AG20443 (cell line): ENCODE measurements at regions not wholly inside any gene's neighbourhood (a gene's known extent, or its start where the extent isn't known, plus 50 kb on each side); places are given as distances from the start of the nearest gene placed in this dataset.

Experiments used
- DNase-seq: peaks from one replicate; pipeline ENCODE4 v3.0.0; 2012; ENCODE audit warnings: low spot score, mixed read lengths

DNA sequence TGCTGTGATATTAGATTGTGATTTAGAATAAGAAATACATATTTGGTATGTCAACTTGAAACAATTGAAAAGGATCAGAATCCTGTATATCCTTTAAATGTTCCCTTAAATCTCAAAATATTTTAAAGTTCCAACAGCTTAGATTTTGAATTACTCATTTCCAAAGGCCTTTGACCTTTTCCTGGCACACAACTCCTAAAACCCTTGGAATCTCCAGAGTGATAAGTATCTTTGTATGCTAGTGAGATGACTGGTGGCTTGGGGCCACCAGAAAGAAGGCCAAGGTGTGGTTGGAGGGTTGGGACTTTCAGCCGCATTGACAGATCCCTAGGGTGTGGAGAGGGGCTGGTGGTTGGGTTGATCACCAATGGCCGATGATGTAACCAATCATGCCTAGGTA is 104.7 kb downstream of the YIPF5 start:
- no peak for DNase-seq

DNA sequence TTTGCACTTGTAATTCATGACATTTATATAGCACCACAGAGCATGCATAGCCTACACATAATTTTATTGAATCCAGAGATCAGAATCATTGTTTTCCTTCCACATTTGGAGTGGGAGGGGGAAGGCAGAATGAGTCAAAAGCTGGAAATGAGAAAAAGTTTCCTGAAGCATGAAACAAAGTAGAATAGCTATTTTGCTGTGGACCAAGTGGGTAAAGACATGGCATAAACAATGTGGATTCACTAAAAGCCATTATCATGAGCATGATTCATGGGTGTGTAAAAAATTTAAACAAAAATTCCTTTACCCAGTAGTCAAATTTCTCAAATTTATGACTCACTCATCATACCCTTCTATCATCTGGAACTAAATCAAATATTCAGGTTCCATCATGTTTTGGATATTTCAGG is 97.9 kb downstream of the YIPF5 start:
- DNase-seq: peak; percentile 40

DNA sequence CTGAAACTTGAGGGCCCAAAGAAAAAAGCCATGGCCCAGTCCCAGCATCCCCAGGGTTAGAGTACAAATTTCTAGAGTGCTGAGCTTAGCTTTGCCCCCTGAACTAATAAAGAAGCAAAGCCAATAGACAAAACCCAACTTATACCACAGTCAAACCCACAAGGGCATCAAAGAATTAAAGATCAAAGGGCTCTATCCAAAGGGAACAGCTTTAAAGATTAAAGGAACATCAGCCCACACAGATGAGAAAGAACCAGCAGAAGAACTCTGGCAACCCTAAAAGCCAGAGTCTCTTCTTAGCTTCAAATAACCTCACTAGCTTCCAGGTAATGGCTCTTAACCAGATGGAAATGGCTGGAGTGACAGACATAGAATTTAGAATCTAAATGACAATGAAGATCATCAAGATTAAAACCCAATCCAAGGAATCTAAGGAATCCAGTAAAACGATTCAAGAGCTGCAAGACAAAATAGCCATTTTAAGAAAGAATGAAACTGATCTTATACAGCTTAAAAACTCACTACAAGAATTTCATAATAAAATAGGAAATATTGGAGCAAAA is 93.9 kb downstream of the YIPF5 start:
- no peak for DNase-seq

DNA sequence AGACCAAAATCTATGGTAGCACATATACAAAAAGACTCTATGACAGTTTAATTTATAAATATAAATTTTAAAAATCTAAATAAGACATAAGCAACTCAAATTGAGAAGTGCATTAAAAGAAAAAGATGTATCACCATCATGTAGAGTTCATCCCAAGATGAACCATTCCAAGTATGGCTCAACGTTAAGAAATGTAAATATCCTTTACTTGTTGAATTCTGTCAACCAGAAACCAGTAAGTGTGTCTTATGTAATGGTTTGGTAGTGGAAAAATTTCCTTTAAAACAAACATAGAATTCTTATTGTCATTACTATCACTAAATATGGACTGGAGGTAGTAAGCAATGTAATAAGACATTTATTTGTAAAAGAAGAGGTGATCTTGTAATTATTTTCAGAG is 87.3 kb downstream of the YIPF5 start:
- no peak for DNase-seq

DNA sequence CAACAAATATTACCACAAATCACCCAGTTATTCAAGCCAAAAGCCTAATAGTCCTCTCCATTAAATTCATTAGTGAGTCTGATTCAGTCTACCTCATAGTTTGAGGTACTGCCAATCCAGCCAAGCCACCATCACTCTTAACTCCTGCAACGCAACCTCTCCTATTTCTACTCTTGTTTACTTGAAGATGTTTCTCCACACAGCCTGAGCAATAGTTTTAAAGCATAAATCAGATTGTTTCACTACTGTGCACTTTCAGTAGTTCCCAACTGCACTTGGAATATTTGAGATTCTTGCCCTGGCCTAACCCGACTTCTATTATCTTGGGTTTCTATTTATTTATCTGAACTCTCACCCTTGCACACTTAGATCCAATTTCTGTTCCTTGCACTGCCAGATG is 85.5 kb downstream of the YIPF5 start:
- no peak for DNase-seq

DNA sequence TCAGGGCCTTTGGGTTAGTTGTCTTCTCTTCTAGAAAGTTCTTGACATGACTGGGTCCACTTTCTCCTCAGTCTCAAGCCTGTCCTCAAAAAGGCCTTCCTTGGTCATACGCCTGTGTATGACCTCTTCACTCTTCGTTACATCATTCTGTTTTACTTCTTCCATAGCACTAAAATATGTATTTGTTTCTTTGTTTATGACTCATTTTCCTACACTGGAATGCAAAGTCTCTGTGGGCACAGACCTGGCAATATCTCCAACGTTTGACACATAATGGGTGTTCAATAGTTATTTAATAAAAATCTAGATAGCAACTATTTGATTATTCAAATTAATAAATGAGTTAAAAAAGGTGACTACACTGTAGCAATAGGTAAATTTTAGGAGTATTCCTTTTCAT is 85.1 kb downstream of the YIPF5 start:
- DNase-seq: no peak

DNA sequence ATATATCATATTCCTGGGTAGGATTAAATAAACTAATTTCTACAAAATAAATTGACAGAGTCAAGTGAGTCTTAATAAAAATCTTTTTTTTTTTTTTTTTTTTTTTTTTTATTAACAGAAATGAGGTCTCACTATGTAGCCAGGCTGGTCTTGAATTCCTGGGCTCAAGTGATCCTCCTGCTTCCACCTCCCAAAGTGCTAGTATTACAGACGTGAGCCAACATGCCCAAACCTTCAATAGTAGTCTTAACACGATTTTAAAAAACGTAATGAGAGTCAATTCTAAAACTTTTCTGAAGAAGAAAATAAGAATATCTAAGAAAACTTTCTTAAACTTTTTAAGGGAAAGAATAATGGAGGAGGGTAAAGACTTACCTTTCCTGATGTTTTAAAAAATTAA is 84.2 kb downstream of the YIPF5 start:
- DNase-seq: no peak

DNA sequence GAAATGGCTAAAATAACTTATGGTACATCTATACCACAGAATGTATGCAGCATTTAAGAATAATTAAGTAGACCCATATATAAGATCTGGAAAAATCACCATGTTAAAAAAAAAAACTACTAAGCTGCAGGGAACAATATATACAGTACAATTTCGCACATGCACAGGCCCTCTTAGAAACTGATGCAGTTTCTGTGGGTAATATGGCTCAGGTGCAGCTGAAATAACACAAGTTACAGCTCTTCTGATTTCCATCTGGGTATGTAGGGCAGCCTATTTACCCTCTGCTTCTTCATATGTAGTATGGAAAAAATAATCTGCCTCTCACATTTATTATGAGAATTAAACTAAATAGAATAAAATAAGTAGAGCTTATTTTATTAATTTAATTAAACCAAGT is 82.9 kb downstream of the YIPF5 start:
- DNase-seq: no peak

DNA sequence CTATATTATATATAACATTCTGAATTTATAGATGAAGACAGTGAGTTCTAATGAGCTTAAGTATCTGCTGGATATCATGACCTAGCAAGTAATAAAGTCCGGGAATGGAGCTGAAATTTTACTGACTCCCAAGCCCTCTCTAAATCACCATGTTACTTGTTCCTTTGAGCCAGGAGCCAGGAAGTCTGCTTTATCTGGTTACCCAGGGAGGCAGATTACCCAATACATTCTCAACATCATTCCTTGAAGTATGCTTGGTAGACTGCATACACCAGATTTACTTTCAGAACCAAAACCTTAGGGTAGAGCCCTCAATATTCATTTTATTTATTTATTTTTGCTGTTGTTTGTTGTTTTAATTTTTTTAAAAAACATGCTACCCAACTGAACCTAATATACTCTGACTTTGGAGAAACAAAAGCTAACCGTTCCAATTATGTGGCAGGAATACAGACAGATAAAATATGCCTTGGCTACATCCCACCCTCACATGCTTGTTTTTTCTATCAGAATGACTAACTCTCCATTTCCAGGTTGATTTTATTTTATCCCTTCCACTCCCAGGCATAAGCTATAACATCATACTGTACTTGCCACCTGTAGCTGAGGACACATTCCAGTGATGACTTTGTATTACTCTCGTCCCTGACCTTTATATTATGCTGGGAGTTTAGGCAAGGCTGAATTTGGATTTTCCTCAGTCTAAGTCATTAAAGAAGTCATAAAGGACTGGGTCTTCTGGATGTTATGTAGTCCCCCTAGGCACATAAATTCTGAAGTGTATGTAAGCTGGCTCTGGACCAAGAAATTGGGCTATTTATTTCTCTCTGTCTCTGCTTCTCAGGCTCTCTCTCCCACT is 82.0 kb downstream of the YIPF5 start:
- DNase-seq: peak; percentile 27

DNA sequence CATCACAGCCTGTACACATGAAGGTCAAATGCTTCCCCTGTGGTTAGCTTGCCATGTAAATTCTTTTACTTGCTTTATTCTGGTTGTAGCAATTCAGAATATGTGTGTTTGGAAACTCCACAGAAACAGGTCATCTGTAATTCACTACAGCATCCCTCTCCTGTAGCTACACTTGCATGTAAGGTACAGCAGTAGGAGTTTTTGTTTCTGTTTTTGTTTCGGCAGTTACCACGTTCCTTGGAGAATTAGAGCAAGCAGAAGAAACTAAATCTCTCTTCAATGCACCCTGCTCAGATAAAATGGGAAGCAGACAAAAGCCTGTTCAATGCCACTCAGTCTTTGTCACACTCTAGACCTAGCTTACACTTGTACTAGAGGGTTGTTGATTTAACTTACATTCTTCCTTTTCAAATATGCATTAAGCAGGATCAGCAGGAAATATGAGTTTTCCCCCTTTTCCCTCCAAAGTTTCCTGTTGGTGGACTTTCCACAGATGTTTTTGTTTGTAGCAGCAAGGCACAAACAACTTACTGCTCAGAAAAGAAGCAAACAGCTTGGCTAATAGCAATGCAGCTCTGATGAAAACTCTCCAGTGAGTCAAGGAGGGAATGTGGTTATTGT is 80.9 kb downstream of the YIPF5 start:
- DNase-seq: peak; percentile 15

DNA sequence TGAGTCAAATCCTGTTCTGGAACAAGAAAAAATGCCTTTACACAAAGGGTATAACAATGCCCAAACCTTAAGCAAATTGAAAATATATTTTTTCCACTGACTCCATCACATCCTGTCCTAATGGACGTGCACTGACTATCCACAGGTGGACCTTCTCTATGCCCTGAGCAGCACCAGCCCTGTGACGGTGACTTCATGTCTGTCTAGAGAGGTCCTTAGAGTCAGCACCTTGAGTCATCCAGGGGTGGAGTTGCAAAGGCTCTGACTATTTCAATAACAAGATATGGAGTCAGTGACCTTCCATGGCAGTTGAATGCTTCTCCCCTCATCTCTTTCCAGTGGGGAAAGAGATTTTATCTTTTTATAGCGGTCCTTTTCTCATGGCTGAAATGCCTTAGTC is 78.0 kb downstream of the YIPF5 start:
- no peak for DNase-seq

DNA sequence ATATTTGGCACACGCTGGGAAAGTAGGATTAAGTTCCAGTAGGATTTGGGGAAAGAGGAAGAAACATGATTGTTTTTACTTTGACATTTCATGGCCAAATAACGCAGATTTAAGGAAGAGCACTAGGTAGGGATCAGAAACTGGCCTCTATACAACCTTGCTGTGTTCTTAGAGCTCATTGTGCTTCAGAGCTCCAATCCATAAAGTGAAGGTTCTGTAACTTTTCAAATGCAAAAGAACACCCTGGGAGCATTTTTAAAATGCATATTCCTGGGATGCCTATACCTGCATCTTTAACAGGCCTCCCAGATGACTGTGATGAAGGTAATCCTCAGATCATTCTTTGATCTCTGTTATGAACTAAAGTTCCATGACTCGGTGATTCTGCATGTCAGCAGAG is 77.1 kb downstream of the YIPF5 start:
- DNase-seq: no peak

DNA sequence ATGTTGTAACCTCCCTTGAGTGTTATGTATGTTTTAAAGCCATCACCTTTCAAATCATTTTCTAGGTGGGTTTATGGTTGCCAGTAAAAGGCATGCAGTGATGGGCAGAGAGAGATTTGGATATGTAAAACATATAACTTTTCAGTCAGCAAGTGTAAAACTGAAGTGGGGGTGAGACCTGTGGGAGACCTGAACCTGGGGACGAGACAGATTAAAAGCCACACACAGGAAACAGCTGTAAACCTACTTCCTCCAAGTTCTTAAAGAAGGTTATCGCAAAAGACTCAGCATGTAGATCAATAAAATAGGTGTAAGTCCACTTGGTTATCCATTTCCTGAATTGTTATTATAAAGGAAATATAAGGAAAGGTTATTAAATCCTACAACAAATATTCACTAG is 76.6 kb downstream of the YIPF5 start:
- DNase-seq: no peak

DNA sequence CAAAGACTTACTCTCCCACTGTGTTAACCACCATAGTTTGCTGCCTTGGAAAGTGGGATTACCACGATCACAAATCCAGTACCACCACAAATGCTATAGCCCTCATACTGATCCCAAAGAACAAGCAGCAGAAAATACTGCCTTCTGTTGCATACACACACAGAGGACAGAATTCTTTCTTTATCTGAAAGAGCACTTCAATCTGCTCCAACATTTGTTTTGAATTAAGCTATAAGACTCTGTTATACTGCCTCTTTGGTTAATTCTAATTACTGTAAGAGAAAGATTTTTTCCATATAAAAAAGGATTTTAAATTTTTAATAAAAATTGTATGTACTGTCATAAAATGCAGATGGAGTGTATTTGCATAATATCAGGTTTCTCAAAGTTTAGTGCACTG is 69.8 kb downstream of the YIPF5 start:
- DNase-seq: no peak

DNA sequence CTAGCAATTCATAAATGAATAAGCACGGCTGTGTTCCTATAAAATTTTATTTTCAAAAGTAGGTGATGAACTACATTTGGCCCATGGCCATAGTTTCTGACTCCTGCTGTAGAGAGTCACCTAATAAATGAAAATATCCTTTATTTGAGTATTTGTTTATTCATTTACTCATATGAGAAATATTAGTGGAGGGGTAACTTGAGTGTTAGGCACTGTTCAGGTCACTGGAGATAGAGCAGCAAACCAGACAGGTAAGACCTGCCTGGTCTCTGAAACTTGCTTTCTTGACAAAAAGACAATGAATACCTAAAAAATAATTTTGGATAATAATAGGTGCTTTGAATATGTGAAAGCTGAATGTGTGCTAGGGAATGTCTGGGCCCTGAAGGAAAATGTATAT is 68.8 kb downstream of the YIPF5 start:
- DNase-seq: no peak

DNA sequence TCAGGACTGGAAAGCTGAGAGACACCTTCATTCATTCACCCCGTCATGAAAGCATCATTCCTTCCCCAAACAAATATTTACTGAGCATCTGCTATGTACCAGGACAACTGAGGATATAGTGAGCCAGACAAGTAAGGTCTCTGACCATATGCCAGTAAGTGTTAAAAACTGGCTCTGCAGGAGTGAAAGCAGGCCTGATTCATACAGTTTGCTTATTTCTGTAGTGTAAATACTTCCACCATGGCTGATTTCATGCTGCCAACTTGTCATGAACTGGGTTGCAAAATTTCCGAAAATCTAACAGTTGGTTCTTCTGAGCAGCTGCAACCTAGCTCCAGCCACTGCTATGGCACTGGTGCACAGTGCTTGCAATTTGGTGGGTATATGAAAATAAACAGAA is 68.1 kb downstream of the YIPF5 start:
- DNase-seq: no peak

DNA sequence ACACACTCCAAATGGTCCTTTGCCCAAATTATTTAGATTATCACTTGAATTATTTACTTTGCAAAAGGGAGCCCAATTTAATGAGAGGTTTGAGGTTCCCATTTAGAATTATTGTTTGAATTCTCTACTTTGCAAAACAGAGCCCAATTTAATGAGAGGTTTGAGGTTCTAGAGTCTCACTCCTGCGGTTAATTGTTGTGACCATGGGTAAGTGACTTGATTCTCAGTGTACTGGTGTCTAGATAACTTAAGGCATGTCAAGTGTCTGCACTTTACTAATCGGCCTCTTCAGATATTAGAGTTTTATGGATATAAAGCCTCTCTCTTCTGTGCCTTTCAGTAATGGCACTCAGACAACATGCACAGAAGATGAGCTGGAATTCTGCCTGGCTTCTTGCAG is 67.5 kb downstream of the YIPF5 start:
- DNase-seq: no peak

DNA sequence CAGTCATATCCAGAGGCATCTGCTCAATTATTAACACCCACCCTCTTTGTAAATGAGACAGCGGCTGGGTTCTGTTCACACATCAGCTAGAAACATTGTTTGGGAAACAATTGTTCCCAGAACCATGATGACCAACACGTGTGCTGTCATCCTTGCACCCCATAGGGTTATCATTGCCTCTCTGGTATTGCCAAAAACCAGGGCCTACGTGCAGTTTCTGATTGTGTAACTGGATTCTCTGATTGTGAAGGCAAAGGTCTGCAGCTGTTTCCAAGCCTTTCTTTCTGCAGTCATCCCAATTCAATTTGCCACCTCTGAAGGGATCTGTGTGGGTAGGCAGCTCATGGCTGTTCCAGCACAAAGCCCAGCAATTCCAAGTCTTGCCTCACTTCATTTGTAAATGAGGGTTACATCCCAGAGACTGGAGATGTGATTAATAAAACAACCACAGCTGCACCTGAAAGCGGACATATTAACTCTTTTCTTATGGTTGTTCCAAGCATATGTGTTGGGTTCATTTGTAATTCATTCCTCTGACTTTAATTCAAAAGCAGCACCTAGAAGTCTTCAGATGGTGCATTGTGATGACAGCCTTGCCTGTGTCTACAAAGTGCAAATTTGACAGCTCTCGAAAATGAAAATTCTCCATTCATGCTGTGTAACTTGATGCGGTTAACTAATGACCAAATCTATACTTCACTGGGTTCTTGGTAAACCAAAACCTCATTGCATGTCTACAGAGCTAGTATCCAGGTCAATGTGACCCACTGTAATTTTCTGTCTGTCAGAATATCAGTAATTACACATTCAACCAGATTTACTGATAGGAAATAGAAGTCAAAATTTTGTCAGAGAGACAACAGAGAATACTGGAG is 66.6 kb downstream of the YIPF5 start:
- no peak for DNase-seq

DNA sequence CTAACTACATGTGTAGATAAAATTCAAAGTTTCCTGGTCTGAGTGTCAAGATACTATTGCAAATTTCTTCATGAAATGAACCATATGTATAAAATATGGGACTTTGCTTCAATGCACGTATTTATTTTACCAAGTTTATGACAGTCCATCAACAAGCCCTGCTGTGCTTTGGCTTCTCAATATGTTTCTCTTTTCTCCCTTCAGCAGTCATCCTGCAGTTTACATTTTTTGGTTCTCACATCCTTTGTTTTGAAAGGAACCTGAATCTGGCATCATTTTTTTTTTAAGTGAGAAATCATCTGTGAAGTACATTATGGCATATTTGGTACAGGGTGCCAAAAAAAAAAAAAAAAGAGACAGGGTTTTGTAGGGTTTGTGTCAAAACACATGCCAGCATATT is 65.1 kb downstream of the YIPF5 start:
- DNase-seq: no peak

DNA sequence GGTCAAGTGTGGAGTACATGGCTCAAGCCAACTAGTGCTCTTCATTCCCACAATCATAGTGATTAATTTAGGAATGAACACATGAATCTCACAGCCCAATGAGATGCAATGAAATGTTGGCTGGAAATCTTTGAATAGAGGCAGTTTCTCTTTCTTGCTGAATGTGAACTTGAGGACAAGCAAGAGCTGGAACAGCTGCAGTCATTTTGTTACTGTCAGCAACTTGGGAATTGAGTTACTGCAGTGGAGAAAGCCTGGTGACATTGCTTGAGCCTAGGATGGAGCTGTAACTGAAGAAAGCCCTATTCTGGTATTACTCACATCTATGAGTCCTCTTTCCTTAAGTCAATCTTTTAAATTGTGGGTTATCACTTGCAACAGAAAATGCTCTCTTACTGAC is 62.3 kb downstream of the YIPF5 start:
- no peak for DNase-seq
